ENCODE measurements at regions not wholly inside any gene's neighbourhood (a gene's known extent, or its start where the extent isn't known, plus 50 kb on each side); places are given as distances from the start of the nearest gene placed in this dataset.

DNA sequence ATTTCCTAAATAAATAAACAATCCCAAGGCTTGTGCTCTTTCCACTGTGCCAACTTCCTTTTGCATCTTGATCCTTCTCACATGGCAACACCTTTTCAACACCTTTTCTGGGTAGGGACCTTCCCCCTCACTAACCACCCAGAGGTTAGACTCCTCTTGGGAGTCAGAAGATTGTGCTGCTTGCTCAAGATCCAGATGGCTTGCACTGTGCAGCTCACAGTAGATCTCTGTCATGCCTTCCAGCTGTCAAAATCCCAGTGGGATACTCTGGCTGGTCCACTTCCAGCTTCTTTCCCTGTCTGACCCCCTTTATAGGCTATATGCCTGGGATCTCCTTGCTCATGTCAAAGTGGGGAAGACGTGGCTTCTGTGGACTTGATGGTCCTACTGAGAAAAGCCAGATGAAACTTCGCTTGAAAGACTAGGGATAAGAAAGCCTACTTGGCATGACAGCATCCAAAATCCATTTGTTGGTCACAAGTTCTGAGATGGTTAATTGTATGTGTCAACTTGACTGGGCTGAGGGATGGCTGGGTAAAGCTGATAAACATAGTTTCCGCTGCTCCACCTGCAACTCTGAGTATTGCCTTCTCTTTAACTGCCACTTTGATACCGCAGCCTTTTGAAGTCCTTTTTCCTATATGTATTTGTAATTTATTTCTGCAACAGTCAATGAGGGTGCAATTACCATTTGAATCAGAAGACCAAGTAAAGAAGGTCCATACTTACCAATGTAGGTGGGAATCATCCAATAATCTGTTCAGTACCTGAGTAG is 74.5 kb downstream of the S1PR1 start:
- Mint-ChIP-seq H3K9me3 (no peaks in the 10 kb centered on the region), H3K27me3 (peaks cover 8% of the 10 kb centered on the region), H3K4me3 (peak overlapping the region; percentile 67 to 76), H3K27ac (peak overlapping the region in 1 of 2 donors; percentile 85), H3K4me1 (peaks cover 82% of the 10 kb centered on the region)
- DNase-seq (no peak), ATAC-seq (no peak)

DNA sequence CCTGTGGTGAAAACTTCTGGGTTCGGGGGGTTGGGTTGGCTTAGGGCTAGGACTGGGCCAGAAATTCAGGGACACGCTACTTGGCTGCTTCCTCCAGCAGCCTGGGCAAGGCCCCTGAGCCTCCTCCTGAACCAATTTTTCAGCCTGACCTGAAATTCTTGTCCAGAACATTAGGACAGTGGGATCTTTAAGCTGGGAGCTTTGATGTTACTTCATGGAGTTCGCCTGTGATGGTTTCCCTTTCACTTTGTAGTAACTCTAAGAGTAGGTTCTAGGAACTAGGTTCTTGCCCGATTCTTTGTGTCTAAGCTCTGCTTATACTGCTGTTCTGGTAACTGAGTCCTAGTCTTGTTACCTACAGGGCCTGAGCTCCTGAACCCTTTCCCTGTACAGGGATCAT is 75.3 kb downstream of the S1PR1 start:
- peaks cover 79% of the 10 kb centered on the region for H3K4me1 Mint-ChIP-seq
- H3K27me3 Mint-ChIP-seq, result peaks cover 8% of the 10 kb centered on the region
- no peaks in the 10 kb centered on the region for H3K9me3 Mint-ChIP-seq
- DNase-seq (no peak), ATAC-seq (no peak)
- peak overlapping the region; percentile 67 to 76 for H3K4me3 Mint-ChIP-seq
- H3K27ac Mint-ChIP-seq, result peak overlapping the region in 1 of 2 donors; percentile 85

DNA sequence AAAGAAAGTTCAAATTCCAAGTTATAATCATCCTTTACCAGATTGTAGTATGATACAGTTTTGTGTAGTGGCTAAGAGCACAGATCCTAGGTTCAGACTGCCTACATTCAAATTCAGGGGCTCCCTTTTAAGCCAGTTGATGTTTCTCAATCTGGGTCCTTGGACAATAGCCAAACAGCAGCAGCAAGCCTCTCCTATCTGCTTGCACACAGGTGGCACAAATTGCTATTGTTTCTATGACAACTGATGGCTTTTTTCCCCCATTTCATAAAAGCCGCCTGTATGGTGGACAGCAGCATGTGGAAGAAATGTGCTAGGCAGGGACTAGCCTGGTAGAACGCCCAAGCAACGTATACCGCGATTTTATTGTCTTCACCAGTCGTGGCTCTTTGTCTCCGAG is 76.5 kb downstream of the S1PR1 start:
- DNase-seq (no peak), ATAC-seq (no peak)
- Mint-ChIP-seq H3K4me1 (peaks cover 67% of the 10 kb centered on the region), H3K4me3 (no peak overlapping the region), H3K27me3 (peaks cover 8% of the 10 kb centered on the region), H3K9me3 (no peaks in the 10 kb centered on the region), H3K27ac (no peak overlapping the region)

DNA sequence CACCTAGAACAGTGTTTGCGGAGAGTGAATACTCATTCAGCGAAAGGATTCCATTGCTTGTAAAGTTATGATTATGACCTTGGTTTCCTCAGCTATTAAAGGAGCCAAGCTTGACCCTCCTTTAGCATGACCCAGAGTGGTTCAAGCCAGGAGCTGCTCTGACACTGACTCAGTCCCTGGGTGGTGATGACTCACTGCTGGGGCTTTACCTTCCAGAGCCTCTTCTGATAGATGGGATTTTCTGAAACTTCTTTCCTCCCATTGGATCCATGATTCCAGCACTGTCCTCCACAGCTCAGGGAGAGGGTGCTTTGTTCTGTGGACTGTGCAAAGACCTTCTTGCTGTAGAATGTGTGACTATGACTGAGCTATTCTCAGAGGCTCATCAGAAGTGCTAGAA is 77.4 kb downstream of the S1PR1 start:
- no peak overlapping the region for H3K27ac Mint-ChIP-seq
- DNase-seq, result peak in 1 of 2 donors; percentile 43
- H3K4me3 Mint-ChIP-seq, result peak overlapping the region in 1 of 2 donors; percentile 24
- H3K4me1 Mint-ChIP-seq, result peaks cover 59% of the 10 kb centered on the region
- no peaks in the 10 kb centered on the region for H3K9me3 Mint-ChIP-seq
- peak; percentile 69 for ATAC-seq
- peaks cover 8% of the 10 kb centered on the region for H3K27me3 Mint-ChIP-seq

DNA sequence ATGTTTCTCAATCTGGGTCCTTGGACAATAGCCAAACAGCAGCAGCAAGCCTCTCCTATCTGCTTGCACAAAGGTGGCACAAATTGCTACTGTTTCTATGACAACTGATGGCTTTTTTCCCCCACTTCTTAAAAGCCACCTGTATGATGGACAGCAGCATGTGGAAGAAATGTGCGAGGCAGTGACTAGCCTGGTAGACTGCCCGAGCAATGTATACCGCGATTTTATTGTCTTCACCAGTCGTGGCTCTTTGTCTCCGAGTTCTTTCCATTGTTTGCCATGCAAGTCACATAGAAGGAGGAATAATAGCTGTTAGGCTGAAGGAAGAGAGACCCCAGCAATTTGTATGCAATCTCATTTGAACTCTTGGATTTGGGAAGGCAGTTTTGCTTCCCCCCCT is 79.4 kb downstream of the S1PR1 start:
- Mint-ChIP-seq H3K4me1 (peaks cover 40% of the 10 kb centered on the region), H3K27ac (no peak overlapping the region), H3K4me3 (no peak overlapping the region), H3K27me3 (peaks cover 8% of the 10 kb centered on the region), H3K9me3 (no peaks in the 10 kb centered on the region)
- ATAC-seq (no peak), DNase-seq (no peak)

DNA sequence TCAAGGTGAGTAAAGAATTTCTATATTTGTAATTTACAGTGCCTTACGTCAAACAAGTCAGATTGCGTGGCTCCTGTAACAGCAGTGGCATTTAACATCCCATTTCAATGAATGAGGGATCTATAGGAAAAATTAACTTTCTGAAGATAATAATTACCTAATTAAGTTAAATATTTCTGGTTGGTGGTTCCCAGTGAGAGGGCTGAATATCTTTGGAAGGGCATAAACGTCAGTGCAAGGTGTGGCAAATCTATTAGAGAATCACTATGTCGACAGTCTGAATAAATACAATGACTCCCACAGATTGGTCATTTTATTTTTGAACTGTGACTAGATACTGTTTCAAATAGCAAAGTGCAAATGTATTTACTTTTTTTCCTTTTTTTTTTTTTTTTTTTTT is 80.0 kb downstream of the S1PR1 start:
- peaks cover 8% of the 10 kb centered on the region for H3K27me3 Mint-ChIP-seq
- H3K4me3 Mint-ChIP-seq, result no peak overlapping the region
- no peak for ATAC-seq
- no peaks in the 10 kb centered on the region for H3K9me3 Mint-ChIP-seq
- DNase-seq, result no peak
- peaks cover 35% of the 10 kb centered on the region for H3K4me1 Mint-ChIP-seq
- H3K27ac Mint-ChIP-seq, result no peak overlapping the region

DNA sequence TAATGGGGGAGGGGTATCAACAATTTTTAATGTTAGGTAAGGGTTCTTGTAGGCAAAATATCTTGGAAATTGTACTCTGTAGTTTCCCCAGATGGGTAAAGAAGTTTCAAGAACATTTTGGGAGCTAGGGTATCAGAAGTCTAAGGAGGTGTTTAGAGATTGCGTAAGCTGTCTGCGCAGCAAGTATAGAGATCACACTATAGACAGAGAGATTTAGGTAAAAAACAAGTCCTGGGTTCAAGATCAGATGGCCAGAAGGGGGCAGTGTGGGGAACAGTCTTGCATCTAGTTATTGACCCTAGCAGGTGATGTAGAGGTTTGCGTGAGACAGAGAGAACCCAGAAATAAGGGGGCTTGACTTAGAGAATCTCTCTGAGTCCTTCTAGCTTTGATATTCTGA is 80.8 kb downstream of the S1PR1 start:
- Mint-ChIP-seq H3K27me3 (peaks cover 8% of the 10 kb centered on the region), H3K4me1 (peaks cover 29% of the 10 kb centered on the region), H3K9me3 (no peaks in the 10 kb centered on the region), H3K4me3 (no peak overlapping the region), H3K27ac (no peak overlapping the region)
- DNase-seq, result no peak
- ATAC-seq, result no peak

DNA sequence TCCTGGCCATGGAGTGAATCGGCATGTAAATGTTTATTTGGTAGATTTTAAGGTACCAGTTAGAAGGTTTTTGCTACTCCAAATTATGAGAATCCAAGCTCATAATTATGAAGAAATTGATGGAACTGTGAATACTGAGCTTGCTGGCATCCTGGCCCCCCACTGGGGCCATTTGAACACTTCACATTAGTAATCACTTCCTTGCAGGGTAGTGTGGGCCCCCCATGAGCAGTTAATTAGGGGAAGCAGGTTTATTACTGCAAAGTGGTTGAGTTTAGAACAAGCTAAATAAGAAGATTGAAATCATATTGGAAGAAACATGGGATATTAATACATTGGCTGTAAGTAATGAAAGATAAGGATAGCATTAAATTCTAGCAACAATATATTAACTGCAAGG is 86.7 kb downstream of the S1PR1 start:
- peaks cover 13% of the 10 kb centered on the region for H3K4me1 Mint-ChIP-seq
- DNase-seq, result no peak
- no peak for ATAC-seq
- no peak overlapping the region for H3K4me3 Mint-ChIP-seq
- H3K9me3 Mint-ChIP-seq, result no peaks in the 10 kb centered on the region
- H3K27me3 Mint-ChIP-seq, result peaks cover 6% of the 10 kb centered on the region
- no peak overlapping the region for H3K27ac Mint-ChIP-seq

DNA sequence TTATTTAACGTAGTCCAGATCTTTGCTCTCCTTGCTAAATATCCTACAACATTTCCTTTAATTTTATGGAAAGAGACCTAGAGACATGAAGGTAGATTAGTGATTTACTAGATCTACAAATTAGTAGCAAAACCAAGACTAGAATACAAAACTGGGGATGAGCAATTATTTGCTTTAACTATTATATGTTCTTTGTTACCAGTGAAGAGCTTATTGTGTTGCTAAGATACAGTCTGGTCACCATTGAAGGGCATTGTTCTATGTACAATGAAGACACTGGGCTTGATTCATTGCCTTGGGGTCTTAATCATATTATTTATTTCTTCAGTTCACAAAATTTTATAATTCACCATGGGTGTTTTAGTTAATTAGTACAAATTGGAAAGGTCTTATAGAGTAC is 88.3 kb downstream of the S1PR1 start:
- Mint-ChIP-seq H3K27me3 (peaks cover 6% of the 10 kb centered on the region), H3K27ac (no peak overlapping the region), H3K4me3 (no peak overlapping the region), H3K9me3 (no peaks in the 10 kb centered on the region), H3K4me1 (peaks cover 13% of the 10 kb centered on the region)
- no peak for DNase-seq
- no peak for ATAC-seq

DNA sequence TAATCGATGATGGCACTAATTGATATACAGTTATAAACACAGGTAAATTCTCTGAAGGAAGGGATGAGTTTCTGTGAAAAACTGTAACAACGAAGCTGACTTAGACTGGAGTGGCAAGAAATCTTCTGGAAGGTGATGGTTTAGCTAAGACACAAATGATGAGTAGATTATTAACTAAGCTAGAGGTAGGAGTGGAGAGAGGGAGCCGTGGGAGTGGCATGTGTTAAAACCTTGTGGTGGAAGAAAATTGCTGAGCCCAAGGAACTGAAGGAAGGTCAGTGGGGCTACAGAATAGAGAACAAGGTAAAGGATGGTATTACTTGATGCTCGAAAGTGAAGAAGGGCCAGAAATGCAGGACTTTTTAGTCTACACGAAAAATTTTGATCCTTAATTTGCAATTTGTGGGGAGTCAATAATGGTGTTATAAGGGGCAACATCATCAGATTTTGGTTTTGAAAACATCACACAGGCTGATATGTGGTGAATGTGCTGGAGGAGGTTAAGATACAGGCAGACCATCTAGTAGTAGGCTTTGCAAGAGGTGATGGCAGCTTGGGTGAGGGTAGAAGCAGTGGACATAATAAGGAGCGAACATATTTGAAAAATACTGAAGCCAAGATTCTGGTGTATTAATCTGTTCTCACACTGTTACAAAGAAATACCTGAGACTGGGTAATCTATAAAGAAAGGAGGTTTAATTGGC is 93.8 kb downstream of the S1PR1 start:
- Mint-ChIP-seq H3K27me3 (peaks cover 5% of the 10 kb centered on the region), H3K9me3 (peaks cover 9 to 14% of the 10 kb centered on the region in 2 donors), H3K4me3 (no peak overlapping the region), H3K4me1 (peaks cover 29% of the 10 kb centered on the region), H3K27ac (no peak overlapping the region)
- DNase-seq (no peak), ATAC-seq (no peak)

DNA sequence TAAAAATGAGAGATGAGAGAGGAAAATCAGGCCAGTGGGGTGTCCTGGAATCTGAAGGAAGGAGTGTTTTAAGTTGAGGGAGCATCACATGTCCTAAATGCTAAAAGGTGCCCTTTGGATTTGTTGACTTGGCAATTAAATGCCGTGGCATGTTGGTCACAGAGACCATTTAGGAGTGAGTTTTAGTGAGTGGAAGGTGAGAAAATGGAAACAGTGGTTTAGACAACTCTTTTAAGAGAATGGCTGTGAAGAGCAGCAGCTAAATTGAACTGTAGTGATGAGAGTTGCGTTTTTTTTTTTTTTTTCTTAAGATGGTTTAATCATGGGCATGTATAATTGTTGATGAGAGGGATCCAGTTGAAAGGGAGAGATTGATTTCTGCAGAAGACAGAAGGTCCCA is 95.0 kb downstream of the S1PR1 start:
- Mint-ChIP-seq H3K4me3 (no peak overlapping the region), H3K27ac (no peak overlapping the region), H3K27me3 (no peaks in the 10 kb centered on the region), H3K9me3 (peaks cover 14% of the 10 kb centered on the region in 2 donors), H3K4me1 (peaks cover 33% of the 10 kb centered on the region)
- ATAC-seq (no peak), DNase-seq (no peak)

DNA sequence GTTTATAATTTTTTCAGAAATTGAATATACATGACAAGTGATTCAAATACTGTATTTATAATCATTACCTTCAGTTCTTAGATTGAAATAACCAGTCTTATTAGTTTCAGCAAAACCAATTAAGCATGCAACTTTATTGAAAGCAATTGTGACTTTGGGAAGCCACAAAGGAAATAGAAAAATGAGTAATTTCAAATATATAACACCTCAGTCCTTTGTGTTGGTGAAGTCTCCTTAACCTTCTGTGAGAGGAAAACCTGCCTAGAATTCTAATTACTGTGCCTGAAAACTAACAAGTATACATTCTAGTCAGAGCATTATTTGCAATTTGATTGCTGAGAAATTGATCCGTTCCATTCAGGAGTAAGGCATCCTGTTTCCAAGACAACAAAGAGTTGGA is 95.8 kb downstream of the S1PR1 start:
- DNase-seq (no peak), ATAC-seq (peak; percentile 71)
- Mint-ChIP-seq H3K9me3 (peaks cover 14 to 17% of the 10 kb centered on the region in 2 donors), H3K4me1 (peaks cover 35% of the 10 kb centered on the region), H3K27me3 (no peaks in the 10 kb centered on the region), H3K4me3 (no peak overlapping the region), H3K27ac (no peak overlapping the region)

DNA sequence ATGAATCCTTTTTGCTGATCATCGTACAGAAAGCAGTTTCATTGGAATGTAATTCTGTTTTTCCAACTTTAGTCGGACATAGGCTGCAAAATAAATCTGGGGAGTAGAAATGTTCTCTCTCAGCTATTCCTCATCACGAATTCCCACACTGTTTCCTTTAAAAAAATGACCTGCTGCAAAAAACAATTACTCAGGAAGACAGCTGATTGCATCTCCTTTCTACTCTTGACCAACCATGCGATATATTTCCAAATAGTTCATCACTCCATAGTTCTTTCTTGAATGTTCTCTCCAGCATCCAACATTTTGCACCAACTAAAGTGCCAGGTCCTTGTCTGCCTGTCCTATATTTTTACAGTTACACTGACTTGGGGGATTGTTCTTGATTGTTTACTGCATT is 96.4 kb downstream of the S1PR1 start:
- no peak for DNase-seq
- Mint-ChIP-seq H3K27ac (no peak overlapping the region), H3K27me3 (no peaks in the 10 kb centered on the region), H3K4me1 (peaks cover 39% of the 10 kb centered on the region), H3K9me3 (peaks cover 14 to 17% of the 10 kb centered on the region in 2 donors), H3K4me3 (no peak overlapping the region)
- ATAC-seq, result no peak

DNA sequence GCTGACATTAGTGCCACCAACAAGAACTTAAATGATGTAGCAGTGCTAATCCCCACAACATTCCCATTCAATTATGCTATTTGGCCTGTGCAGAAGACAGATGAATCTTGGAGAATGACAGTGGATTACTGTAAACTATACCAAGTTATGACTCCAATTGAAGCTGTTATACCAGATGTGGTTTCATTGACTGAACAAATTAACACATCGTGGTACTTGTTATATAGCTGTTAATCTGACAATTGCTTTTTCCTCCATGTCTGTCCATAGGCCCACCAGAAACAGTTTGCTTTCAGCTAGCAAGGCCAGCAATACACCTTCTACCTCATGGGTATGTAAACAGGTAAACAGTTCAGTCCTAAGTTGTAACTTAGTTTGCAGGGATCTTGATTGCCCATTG is 101.1 kb downstream of the S1PR1 start:
- Mint-ChIP-seq H3K4me3 (no peak overlapping the region), H3K9me3 (peaks cover 3 to 19% of the 10 kb centered on the region in 2 donors), H3K27me3 (no peaks in the 10 kb centered on the region), H3K4me1 (peaks cover 25% of the 10 kb centered on the region), H3K27ac (no peak overlapping the region)
- ATAC-seq (peak; percentile 47), DNase-seq (no peak)

DNA sequence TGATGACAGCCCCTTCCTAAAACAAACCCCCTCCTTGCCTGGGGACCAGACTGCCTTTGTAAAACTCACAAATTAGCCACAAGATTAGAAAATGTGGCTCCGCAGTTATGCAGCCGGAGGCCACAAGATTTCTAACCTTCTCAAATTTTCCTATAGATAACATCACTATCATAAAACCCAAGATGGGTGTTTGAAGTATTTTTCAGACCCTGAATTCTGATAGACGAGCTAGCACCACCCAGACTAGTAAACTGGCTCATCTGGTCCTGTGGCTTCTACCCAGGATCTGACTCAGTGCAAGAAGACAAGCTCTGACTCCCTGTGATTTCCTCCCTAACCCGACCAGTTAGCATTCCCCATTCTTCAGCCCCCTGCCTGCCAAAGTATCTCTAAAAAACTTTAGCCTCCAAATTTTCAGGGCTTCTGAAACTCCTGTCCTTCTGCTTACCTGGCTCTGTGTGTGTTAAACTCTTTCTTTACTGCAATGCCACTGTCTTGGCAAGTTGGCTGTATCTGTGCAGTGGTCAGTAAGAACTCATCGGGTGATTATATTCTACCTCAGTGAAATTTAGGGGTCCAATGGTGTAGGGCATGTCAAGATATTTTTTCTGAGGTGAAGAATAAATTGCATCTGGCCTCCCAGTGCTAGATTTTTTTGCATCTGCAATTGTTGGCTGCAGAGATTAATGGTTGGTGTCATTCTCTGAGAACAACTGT is 102.1 kb downstream of the S1PR1 start:
- no peak overlapping the region for H3K4me3 Mint-ChIP-seq
- H3K4me1 Mint-ChIP-seq, result peaks cover 21% of the 10 kb centered on the region
- DNase-seq (peak; percentile 12 to 25), ATAC-seq (peak; percentile 93)
- H3K9me3 Mint-ChIP-seq, result peaks cover 11 to 26% of the 10 kb centered on the region in 2 donors
- no peaks in the 10 kb centered on the region for H3K27me3 Mint-ChIP-seq
- H3K27ac Mint-ChIP-seq, result no peak overlapping the region

DNA sequence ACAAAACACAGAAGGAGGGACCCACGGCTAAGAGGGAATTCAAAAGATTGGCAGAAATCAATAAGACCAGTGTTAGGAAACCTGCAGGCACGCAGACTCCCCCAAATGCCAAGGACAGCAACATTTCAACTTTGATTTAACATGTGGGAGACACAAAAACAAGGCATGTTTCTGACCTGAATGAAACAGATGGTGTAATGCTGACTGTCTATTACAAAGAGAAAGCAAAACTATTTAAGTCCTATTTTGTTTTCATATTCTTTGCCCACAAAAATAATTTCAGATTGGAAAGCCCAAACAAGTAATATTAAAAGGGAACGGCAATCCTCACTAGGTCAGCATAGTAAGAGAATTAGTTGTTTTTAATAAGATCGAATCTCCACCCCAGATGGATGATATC is 107.9 kb downstream of the S1PR1 start:
- ATAC-seq, result no peak
- Mint-ChIP-seq H3K27ac (peak overlapping the region in 1 of 2 donors; percentile 13), H3K9me3 (peaks cover 18% of the 10 kb centered on the region in 2 donors), H3K4me1 (peaks cover 44% of the 10 kb centered on the region), H3K4me3 (no peak overlapping the region), H3K27me3 (no peaks in the 10 kb centered on the region)
- DNase-seq, result no peak

Measured in stimulated activated naive CD8-positive, alpha-beta T cell treated with anti-CD3 and anti-CD28 coated beads, Interleukin-15, amount 100 ng/mL, for 72 hours (primary cell).